ENCODE measurements at regions not wholly inside any gene's neighbourhood (a gene's known extent, or its start where the extent isn't known, plus 50 kb on each side); places are given as distances from the start of the nearest gene placed in this dataset.

DNA sequence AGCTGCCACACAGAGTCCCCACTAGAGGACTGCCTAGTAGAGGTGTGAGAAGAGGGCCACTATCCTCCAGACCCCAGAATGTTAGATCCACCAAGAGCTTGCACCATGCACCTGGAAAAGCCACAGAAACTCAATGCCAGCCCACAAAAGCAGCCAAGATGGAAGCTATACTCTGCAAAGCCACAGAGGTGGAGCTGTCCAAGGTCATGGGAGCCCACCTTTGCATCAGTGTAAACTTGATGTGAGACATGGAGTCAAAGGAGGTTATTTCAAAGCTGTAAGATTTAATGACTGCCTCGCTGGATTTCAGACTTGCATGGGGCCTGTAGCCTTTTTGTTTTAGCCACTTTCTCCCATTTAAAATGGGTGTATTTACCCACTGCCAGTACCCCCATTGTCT, 1030.1 kb upstream of the GRIA3 start:
- H3K4me2 ChIP-seq (ENCODE audit: low read depth, low read length): no peak overlapping the region
- no peaks in the 10 kb centered on the region for H3K4me1 ChIP-seq (ENCODE audit: low read length)
- no peak overlapping the region for H3K9ac ChIP-seq (ENCODE audit: low read length)
- H3K79me2 ChIP-seq (ENCODE audit: low read length): no peaks in the 10 kb centered on the region
- H3K36me3 ChIP-seq (replicated peaks; ENCODE audit: insufficient read depth, low read length): no peaks in the 10 kb centered on the region
- H3K27me3 ChIP-seq (replicated peaks; ENCODE audit: insufficient read depth, low read length): no peaks in the 10 kb centered on the region
- H4K20me1 ChIP-seq (ENCODE audit: insufficient read depth, low read length): no peaks in the 10 kb centered on the region
- H3F3A ChIP-seq (ENCODE audit: insufficient read depth, low read length): no peaks in the 10 kb centered on the region
- no peaks in the 10 kb centered on the region for H3K9me2 ChIP-seq (replicated peaks; ENCODE audit: insufficient read depth, low read length)
- TF ChIP-seq EZH2 (optimal IDR thresholded peaks at IDR 0.05; ENCODE audit: low read depth, low read length): no peak
- no peak overlapping the region for H2AFZ ChIP-seq (ENCODE audit: low read length)
- H3K4me3 ChIP-seq (ENCODE audit: low read length): no peak overlapping the region
- no peaks in the 10 kb centered on the region for H3K9me3 ChIP-seq (replicated peaks; ENCODE audit: insufficient read depth, low read length)
- DNase-seq: no peak
- no peak overlapping the region for H3K27ac ChIP-seq (ENCODE audit: low read length)

DNA sequence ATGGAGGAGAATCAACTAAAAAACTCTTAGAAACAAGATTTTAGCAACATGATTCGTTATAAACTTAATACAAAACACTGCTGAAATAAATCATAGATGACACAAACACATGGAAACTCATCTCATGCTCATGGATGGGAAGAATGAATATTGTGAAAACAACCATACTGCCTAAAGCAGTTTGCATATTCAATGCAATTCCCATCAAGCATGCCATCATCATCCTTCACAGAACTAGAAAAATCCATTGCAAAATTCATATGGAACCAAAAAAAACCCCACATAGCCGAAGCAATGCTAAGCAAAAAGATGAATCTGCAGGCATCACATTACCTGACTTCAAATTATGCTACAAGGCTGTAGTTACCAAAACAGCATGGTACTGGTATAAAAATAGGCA, 1015.8 kb upstream of the GRIA3 start:
- no peak for DNase-seq
- Histone ChIP-seq H3K36me3 (replicated peaks; ENCODE audit: insufficient read depth, low read length) (no peaks in the 10 kb centered on the region), H3K9ac (ENCODE audit: low read length) (no peak overlapping the region), H3K4me3 (ENCODE audit: low read length) (no peak overlapping the region), H3K9me2 (replicated peaks; ENCODE audit: insufficient read depth, low read length) (no peaks in the 10 kb centered on the region), H3K27ac (ENCODE audit: low read length) (no peak overlapping the region), H3F3A (ENCODE audit: insufficient read depth, low read length) (no peaks in the 10 kb centered on the region), H3K4me1 (ENCODE audit: low read length) (no peaks in the 10 kb centered on the region), H3K27me3 (replicated peaks; ENCODE audit: insufficient read depth, low read length) (no peaks in the 10 kb centered on the region), H3K9me3 (replicated peaks; ENCODE audit: insufficient read depth, low read length) (no peaks in the 10 kb centered on the region), H4K20me1 (ENCODE audit: insufficient read depth, low read length) (no peaks in the 10 kb centered on the region), H3K79me2 (ENCODE audit: low read length) (no peaks in the 10 kb centered on the region), H3K4me2 (ENCODE audit: low read depth, low read length) (no peak overlapping the region), H2AFZ (ENCODE audit: low read length) (no peak overlapping the region)
- TF ChIP-seq, protein P1, sequence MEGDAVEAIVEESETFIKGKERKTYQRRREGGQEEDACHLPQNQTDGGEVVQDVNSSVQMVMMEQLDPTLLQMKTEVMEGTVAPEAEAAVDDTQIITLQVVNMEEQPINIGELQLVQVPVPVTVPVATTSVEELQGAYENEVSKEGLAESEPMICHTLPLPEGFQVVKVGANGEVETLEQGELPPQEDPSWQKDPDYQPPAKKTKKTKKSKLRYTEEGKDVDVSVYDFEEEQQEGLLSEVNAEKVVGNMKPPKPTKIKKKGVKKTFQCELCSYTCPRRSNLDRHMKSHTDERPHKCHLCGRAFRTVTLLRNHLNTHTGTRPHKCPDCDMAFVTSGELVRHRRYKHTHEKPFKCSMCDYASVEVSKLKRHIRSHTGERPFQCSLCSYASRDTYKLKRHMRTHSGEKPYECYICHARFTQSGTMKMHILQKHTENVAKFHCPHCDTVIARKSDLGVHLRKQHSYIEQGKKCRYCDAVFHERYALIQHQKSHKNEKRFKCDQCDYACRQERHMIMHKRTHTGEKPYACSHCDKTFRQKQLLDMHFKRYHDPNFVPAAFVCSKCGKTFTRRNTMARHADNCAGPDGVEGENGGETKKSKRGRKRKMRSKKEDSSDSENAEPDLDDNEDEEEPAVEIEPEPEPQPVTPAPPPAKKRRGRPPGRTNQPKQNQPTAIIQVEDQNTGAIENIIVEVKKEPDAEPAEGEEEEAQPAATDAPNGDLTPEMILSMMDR (IDR thresholded peaks at IDR 0.05; ENCODE audit: low read length): no peak
- no peak for TF ChIP-seq EZH2 (optimal IDR thresholded peaks at IDR 0.05; ENCODE audit: low read depth, low read length)
- TF ChIP-seq EZH2phosphoT487 (IDR thresholded peaks at IDR 0.05; ENCODE audit: low read length): no peak

DNA sequence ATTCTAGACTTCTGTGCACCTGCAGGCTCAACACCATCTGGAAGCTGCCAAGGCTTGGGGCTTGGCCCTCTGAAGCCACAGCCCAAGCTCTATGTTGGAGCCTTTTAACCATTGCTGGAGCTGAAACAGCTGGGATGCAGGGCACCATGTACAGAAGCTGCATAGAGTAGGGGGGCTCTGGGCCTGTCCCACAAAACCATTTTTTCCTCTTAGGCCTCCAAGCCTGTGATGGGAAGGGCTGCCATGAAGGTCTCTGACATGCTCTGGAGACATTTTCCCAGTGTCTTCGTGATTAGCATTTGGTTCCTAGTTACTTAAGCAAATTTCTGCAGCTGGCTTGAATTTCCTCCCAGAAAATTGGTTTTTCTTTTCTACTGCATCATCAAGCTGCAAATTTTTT, 999.3 kb upstream of the GRIA3 start:
- H3K9me2 ChIP-seq (replicated peaks; ENCODE audit: insufficient read depth, low read length): no peaks in the 10 kb centered on the region
- H3F3A ChIP-seq (ENCODE audit: insufficient read depth, low read length): no peaks in the 10 kb centered on the region
- no peak overlapping the region for H2AFZ ChIP-seq (ENCODE audit: low read length)
- H3K27ac ChIP-seq (ENCODE audit: low read length): no peak overlapping the region
- no peaks in the 10 kb centered on the region for H3K4me1 ChIP-seq (ENCODE audit: low read length)
- no peaks in the 10 kb centered on the region for H3K36me3 ChIP-seq (replicated peaks; ENCODE audit: insufficient read depth, low read length)
- no peak overlapping the region for H3K4me2 ChIP-seq (ENCODE audit: low read depth, low read length)
- no peak for DNase-seq
- no peaks in the 10 kb centered on the region for H3K79me2 ChIP-seq (ENCODE audit: low read length)
- no peaks in the 10 kb centered on the region for H3K27me3 ChIP-seq (replicated peaks; ENCODE audit: insufficient read depth, low read length)
- no peaks in the 10 kb centered on the region for H3K9me3 ChIP-seq (replicated peaks; ENCODE audit: insufficient read depth, low read length)
- no peaks in the 10 kb centered on the region for H4K20me1 ChIP-seq (ENCODE audit: insufficient read depth, low read length)
- no peak overlapping the region for H3K4me3 ChIP-seq (ENCODE audit: low read length)
- TF ChIP-seq EZH2phosphoT487 (IDR thresholded peaks at IDR 0.05; ENCODE audit: low read length) (no peak), EZH2 (optimal IDR thresholded peaks at IDR 0.05; ENCODE audit: low read depth, low read length) (no peak)
- TF ChIP-seq, protein P1 (IDR thresholded peaks at IDR 0.05; ENCODE audit: low read length): no peak
- no peak overlapping the region for H3K9ac ChIP-seq (ENCODE audit: low read length)

DNA sequence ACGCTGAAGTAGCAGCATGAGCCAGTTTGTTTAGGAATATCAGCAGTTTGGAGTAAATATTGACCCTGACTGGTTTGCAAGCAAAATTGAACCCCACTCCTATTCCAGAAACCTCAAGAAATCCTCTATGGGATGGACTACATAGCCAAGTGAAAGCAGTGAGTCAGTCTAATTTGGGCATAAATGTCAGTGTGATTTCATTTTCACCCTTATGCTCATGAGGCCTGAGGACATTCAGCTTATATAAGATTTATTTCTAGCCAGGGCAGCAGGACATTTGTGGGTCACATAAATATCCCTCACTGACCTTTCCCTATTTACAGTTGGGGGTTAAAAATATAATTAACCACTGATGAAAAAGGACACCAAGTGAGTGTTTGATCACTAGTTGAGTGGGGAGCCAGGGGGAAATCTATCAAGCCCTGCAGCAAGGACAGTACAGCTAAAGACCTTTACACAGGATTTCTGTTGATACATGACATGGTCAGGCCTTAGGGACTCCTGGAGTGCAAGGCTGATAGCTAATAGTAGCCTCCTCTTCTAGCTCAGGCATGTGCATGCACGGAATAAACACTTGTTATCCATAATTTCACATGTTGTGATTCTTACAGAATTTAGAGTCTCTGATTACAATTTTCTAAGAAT, 996.9 kb upstream of the GRIA3 start:
- H3K27ac ChIP-seq (ENCODE audit: low read length): no peak overlapping the region
- DNase-seq: no peak
- no peak overlapping the region for H3K4me2 ChIP-seq (ENCODE audit: low read depth, low read length)
- no peaks in the 10 kb centered on the region for H3K9me2 ChIP-seq (replicated peaks; ENCODE audit: insufficient read depth, low read length)
- H3K4me1 ChIP-seq (ENCODE audit: low read length): no peaks in the 10 kb centered on the region
- H2AFZ ChIP-seq (ENCODE audit: low read length): no peak overlapping the region
- no peaks in the 10 kb centered on the region for H3K27me3 ChIP-seq (replicated peaks; ENCODE audit: insufficient read depth, low read length)
- H3F3A ChIP-seq (ENCODE audit: insufficient read depth, low read length): no peaks in the 10 kb centered on the region
- H3K4me3 ChIP-seq (ENCODE audit: low read length): no peak overlapping the region
- H3K9ac ChIP-seq (ENCODE audit: low read length): no peak overlapping the region
- H3K36me3 ChIP-seq (replicated peaks; ENCODE audit: insufficient read depth, low read length): no peaks in the 10 kb centered on the region
- no peaks in the 10 kb centered on the region for H3K79me2 ChIP-seq (ENCODE audit: low read length)
- no peaks in the 10 kb centered on the region for H4K20me1 ChIP-seq (ENCODE audit: insufficient read depth, low read length)
- no peaks in the 10 kb centered on the region for H3K9me3 ChIP-seq (replicated peaks; ENCODE audit: insufficient read depth, low read length)
- TF ChIP-seq, protein P1 (IDR thresholded peaks at IDR 0.05; ENCODE audit: low read length): no peak
- TF ChIP-seq EZH2 (optimal IDR thresholded peaks at IDR 0.05; ENCODE audit: low read depth, low read length): no peak
- TF ChIP-seq EZH2phosphoT487 (IDR thresholded peaks at IDR 0.05; ENCODE audit: low read length): no peak
